Mucosa of descending colon (tissue), 3 donors: ENCODE measurements at regions not wholly inside any gene's neighbourhood (a gene's known extent, or its start where the extent isn't known, plus 50 kb on each side); places are given as distances from the start of the nearest gene placed in this dataset.

Source experiments
- ATAC-seq: fragments of 200-7000 bp; cut with Tn5 transposase; one replicate; pipeline ENCODE4 v1.9.1; 2020; ENCODE audit warnings: mild to moderate bottlenecking, moderate library complexity
- DNase-seq, 3 donors: peaks; one replicate each; pipeline ENCODE4 v3.0.0-alpha.2; 2020
- H3K36me3 ChIP-seq: fragments of 200-600 bp; one replicate; pipeline ENCODE4 v1.8.0; 2021; ENCODE audit warnings: low read depth, mild to moderate bottlenecking
- H3K4me1 ChIP-seq: fragments of 200-600 bp; one replicate; pipeline ENCODE4 v1.8.0; 2021; ENCODE audit warnings: low read depth, mild to moderate bottlenecking
- H3K4me3 ChIP-seq: fragments of 200-600 bp; one replicate; pipeline ENCODE4 v1.8.0; 2021; ENCODE audit warnings: mild to moderate bottlenecking
- H3K9me3 ChIP-seq: fragments of 200-600 bp; one replicate; pipeline ENCODE4 v1.8.0; 2021; ENCODE audit warnings: mild to moderate bottlenecking
- intact Hi-C, 2 donors: fragments of 100-400 bp; cut with DNase I in 1 of 2; cut with micrococcal nuclease in 1 of 2; formaldehyde crosslinking; loops; one replicate each; pipeline versions ENCODE4 v1.11.0 to v1.11.1; 2022; cut with DNase I, micrococcal nuclease
- TF ChIP-seq, protein P1 (sequence below): fragments of 200-600 bp; IDR thresholded peaks from one replicate; pipeline ENCODE4 v1.8.0; 2022; ENCODE audit warnings: antibody characterized with exemption, mild to moderate bottlenecking
- donor health status: DM: no; HTN: no; CAD: no; lungs with moderate emphysema.
- donor health status: DM: no; HTN: no; CAD: no.
- donor health status: DM: no; HTN: yes; CAD: no.

DNA sequence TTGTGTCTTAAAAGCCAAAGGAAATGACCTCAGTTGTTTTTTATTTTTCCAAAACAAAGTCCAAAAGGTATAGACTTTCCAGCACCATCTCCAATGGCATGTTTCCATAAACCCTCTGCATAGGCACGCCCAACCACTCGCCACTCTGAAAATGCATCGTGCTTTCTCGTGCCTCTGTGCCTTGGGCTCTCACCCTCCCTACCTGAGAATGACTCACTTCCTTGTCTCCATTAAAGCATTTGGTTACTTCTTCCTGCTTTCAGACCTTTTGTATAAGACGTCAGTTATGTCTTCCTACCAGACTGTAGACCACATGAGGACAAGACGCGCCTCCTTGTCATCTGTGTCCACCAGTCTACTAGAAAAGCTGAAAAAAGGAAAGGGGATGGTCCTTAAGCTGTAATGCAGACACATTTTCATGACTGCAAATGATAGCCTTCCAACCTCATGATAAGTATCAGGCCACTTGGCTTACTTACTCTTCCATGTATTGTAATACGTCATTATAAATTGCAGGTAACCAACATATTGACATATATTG, 61.2 kb upstream of the CDYL start:
- ATAC-seq (no peak), DNase-seq (no peak)
- H3K36me3 ChIP-seq = no peaks in the 10 kb centered on the region
- intact Hi-C loops = no loop called here
- no peaks in the 10 kb centered on the region for H3K9me3 ChIP-seq
- TF ChIP-seq, protein P1, sequence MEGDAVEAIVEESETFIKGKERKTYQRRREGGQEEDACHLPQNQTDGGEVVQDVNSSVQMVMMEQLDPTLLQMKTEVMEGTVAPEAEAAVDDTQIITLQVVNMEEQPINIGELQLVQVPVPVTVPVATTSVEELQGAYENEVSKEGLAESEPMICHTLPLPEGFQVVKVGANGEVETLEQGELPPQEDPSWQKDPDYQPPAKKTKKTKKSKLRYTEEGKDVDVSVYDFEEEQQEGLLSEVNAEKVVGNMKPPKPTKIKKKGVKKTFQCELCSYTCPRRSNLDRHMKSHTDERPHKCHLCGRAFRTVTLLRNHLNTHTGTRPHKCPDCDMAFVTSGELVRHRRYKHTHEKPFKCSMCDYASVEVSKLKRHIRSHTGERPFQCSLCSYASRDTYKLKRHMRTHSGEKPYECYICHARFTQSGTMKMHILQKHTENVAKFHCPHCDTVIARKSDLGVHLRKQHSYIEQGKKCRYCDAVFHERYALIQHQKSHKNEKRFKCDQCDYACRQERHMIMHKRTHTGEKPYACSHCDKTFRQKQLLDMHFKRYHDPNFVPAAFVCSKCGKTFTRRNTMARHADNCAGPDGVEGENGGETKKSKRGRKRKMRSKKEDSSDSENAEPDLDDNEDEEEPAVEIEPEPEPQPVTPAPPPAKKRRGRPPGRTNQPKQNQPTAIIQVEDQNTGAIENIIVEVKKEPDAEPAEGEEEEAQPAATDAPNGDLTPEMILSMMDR = no peak
- H3K4me3 ChIP-seq = no peak overlapping the region
- no peaks in the 10 kb centered on the region for H3K4me1 ChIP-seq

DNA sequence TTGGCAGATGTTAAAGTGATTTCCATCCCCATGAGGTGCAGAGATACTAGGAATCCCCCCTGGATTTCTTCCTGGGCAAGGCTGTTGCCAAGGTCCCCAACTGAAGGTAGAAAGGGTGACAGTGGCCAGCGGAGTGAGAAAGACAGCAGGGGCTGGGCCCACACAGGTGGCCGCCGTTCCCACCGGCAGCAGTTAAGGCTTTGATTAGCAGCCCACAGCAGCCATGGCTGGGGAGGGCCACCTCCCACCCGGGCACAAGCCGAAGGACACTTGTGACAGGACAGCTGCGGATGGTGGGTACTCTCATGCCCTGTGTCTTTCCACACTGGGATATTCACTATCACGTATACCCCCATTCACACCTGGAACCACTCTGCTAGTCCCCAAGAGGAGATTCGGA, 63.9 kb upstream of the CDYL start:
- Histone ChIP-seq H3K9me3 (no peaks in the 10 kb centered on the region), H3K4me1 (no peaks in the 10 kb centered on the region), H3K36me3 (no peaks in the 10 kb centered on the region), H3K4me3 (no peak overlapping the region)
- no peak for DNase-seq
- TF ChIP-seq, protein P1 = no peak
- no peak for ATAC-seq
- intact Hi-C loops = no loop called here

DNA sequence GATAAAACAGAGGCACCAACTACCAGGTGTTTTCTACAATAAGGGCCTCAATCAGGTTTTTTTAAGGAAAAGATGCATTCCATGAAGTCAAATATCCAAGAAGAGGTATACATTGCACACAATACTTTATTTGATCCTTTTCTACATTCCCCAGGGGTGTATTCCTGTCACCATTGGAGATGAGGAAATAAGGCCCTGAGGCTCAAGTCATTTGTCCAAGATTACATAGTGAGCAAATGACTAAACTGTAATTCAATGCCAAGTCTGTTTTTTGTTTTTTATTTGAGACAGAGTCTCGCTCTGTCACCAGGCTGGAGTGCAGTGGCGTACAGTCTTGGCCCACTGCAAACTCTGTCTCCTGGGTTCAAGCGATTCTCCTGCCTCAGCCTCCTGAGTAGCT, 69.2 kb upstream of the CDYL start:
- H3K9me3 ChIP-seq = no peaks in the 10 kb centered on the region
- TF ChIP-seq, protein P1 = no peak
- no peaks in the 10 kb centered on the region for H3K36me3 ChIP-seq
- intact Hi-C loops = no loop called here
- DNase-seq (no peak), ATAC-seq (no peak)
- H3K4me3 ChIP-seq = no peak overlapping the region
- H3K4me1 ChIP-seq = no peaks in the 10 kb centered on the region

DNA sequence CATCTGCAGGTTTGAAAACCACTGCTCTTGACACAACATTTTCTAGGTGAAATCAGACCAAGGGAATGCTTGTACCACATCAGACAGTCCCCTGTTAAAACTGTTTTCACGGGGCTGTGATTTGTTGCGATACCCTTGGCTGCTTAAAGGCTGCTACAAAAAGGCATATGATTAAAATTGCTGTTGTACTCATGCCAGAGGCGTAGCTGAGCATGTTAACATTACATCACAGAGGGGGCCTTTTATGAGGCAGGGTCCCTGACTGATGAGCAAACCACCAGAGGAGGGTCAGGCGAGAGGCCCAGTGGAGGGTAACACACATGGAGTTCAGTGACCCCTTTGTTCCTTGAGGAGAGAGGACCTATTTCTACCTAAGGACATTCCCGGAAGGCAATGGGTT, 70.4 kb upstream of the CDYL start:
- Histone ChIP-seq H3K4me1 (no peaks in the 10 kb centered on the region), H3K4me3 (no peak overlapping the region), H3K9me3 (no peaks in the 10 kb centered on the region), H3K36me3 (no peaks in the 10 kb centered on the region)
- intact Hi-C loops = no loop called here
- no peak for ATAC-seq
- TF ChIP-seq, protein P1 = no peak
- DNase-seq = no peak

DNA sequence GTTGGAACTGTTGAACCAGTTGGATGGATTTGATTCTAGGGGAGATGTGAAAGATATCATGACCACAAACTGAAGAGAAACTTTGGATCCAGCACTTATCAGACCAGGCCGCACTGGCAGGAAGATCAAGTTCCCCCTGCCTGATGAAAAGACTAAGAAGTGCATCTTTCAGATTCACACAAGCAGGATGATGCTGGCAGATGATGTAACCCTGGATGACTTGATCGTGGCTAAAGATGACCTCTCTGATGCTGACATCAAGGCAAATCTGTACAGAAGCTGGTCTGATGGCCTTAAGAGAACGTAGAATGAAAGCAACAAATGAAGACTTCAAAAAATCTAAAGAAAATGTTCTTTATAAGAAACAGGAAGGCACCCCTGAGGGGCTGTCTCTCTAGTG, 72.8 kb upstream of the CDYL start:
- Histone ChIP-seq H3K9me3 (no peaks in the 10 kb centered on the region), H3K4me1 (no peaks in the 10 kb centered on the region), H3K36me3 (no peaks in the 10 kb centered on the region), H3K4me3 (no peak overlapping the region)
- TF ChIP-seq, protein P1 = no peak
- intact Hi-C loops = no loop called here
- ATAC-seq (no peak), DNase-seq (no peak)
